ENCODE measurements at regions not wholly inside any gene's neighbourhood (a gene's known extent, or its start where the extent isn't known, plus 50 kb on each side); places are given as distances from the start of the nearest gene placed in this dataset.

DNA sequence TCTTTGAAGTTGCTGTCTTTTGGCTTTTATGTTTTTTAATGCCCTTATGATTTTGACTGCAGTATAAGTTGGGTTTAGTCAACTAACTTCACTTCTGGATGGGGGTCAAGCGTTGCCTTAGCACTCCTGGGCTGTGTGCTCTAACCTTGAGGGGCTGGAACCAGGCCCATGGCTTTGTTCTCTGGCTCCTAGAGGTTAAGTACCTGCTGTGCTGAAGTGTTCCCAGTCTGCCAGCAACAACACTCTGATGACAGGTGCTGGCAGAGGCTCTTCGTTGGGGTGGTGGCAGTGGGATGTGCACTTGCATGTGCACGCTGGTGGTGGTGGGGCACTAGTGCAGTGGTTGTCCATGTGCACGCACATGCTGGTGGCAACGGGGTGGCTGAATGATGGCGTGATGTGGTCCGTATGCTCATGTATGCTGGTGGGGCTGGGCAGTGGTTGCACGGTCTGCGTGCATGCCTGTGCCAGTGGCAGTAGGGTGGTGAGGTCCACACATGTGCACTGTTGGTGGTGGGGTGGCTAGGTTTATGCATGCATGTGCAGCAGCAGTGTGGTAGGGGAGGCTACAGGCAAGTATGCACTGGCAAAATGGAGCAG is 447.8 kb upstream of the GOT2 start:
- TF ChIP-seq CTCF (IDR thresholded peaks at IDR 0.05) (no peak), POLR2A (IDR thresholded peaks at IDR 0.05) (no peak), EP300 (IDR thresholded peaks at IDR 0.05; ENCODE audit: low read depth) (no peak)
